Sigmoid colon (tissue), 4 donors: ENCODE measurements at regions not wholly inside any gene's neighbourhood (a gene's known extent, or its start where the extent isn't known, plus 50 kb on each side); places are given as distances from the start of the nearest gene placed in this dataset.

Experiments used
- CTCF ChIP-seq, 4 experiments: fragments of 450-650 bp in 3 of 4; fragments of 200-600 bp in 1 of 4; IDR thresholded peaks; one replicate each; pipeline ENCODE4 v1.5.1; 2016 to 2019; ENCODE audit warnings: antibody characterized with exemption in 4 of 4, mild to moderate bottlenecking in 3 of 4, moderate library complexity in 2 of 4
- POLR2A ChIP-seq, 2 donors: fragments of 450-650 bp; IDR thresholded peaks; one replicate each; pipeline ENCODE4 v1.6.1; 2016; ENCODE audit warnings: antibody characterized with exemption in 2 of 2, mild to moderate bottlenecking in 2 of 2, moderate library complexity in 2 of 2
- POLR2AphosphoS5 ChIP-seq, 4 donors: sonication (generic); formaldehyde crosslinking; IDR thresholded peaks; one replicate each; pipeline ENCODE4 v1.6.1; 2017; ENCODE audit warnings: antibody characterized with exemption in 4 of 4

DNA sequence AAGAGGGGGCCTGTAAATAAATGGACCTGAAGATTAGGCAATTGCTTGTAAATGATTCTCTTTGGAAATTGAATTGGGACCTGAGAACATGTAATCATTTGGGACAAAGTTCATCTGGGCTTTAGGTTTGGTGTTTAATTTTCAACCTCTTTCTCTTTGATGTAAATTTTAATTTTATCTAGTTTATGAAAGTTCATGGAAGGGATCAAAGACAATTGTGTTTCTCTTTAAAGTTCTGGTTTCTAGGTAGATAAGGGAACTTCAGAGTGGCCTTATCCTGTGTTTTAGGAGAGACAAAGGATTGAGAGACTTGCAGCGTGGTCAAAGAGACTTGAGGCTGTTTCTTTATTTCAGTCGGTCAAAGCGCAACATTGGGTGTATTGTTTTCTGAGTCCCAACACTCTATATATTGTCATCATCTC, 1108.3 kb downstream of the TBL1XR1 start:
- no peak for TF ChIP-seq POLR2A (IDR thresholded peaks at IDR 0.05)
- no peak for TF ChIP-seq CTCF (IDR thresholded peaks at IDR 0.05)
- TF ChIP-seq POLR2AphosphoS5 (IDR thresholded peaks at IDR 0.05): no peak
